ENCODE measurements at regions not wholly inside any gene's neighbourhood (a gene's known extent, or its start where the extent isn't known, plus 50 kb on each side); places are given as distances from the start of the nearest gene placed in this dataset.

DNA sequence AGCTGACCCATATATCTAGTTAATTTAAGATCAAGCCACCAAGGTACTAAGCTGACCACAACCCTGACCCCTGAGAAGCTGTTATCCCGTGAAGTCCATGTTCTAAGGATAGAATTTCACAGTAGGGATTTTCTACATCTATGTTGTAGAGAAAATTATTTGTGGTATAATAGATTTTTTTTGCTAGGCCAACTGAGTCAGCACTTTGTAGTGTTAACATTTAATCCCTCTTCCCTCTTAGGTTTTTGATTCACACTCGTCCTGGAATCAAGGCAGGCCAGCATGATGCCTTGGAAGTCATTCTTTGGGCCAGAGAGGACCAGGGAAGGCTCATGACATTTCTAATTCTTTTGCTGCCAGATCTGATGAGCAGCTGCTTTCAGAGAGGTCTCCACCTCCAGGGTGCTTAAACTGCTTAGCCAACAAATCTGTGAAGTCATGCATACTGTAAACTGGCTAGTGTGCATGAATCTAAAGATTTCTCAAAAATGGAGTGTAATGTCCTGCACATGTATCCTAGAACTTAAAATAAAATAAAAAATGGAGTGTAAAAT lies 102.5 kb downstream of the RBM43 start:
- peaks cover 0 to 5% (median 2%) of the 10 kb centered on the region in 4 donors for H3K27me3 ChIP-seq (ENCODE audit: control insufficient read depth in 4 of 4, insufficient read depth in 4 of 4, low read length in 3 of 4)
- 63% methylated on average over 2 of the region's 2 CpGs for WGBS
- TF ChIP-seq RAD21 (IDR thresholded peaks at IDR 0.05) (no peak), FOXA1 (IDR thresholded peaks at IDR 0.05) (no peak), EGR1 (IDR thresholded peaks at IDR 0.05; ENCODE audit: low read depth in 2 of 2) (no peak), RXRA (IDR thresholded peaks at IDR 0.05) (no peak), NR2F2 (IDR thresholded peaks at IDR 0.05) (no peak), YY1 (IDR thresholded peaks at IDR 0.05) (no peak), TAF1 (conservative IDR thresholded peaks at IDR 0.05) (no peak), HNF4G (IDR thresholded peaks at IDR 0.05) (no peak)
- TF ChIP-seq, protein P1, sequence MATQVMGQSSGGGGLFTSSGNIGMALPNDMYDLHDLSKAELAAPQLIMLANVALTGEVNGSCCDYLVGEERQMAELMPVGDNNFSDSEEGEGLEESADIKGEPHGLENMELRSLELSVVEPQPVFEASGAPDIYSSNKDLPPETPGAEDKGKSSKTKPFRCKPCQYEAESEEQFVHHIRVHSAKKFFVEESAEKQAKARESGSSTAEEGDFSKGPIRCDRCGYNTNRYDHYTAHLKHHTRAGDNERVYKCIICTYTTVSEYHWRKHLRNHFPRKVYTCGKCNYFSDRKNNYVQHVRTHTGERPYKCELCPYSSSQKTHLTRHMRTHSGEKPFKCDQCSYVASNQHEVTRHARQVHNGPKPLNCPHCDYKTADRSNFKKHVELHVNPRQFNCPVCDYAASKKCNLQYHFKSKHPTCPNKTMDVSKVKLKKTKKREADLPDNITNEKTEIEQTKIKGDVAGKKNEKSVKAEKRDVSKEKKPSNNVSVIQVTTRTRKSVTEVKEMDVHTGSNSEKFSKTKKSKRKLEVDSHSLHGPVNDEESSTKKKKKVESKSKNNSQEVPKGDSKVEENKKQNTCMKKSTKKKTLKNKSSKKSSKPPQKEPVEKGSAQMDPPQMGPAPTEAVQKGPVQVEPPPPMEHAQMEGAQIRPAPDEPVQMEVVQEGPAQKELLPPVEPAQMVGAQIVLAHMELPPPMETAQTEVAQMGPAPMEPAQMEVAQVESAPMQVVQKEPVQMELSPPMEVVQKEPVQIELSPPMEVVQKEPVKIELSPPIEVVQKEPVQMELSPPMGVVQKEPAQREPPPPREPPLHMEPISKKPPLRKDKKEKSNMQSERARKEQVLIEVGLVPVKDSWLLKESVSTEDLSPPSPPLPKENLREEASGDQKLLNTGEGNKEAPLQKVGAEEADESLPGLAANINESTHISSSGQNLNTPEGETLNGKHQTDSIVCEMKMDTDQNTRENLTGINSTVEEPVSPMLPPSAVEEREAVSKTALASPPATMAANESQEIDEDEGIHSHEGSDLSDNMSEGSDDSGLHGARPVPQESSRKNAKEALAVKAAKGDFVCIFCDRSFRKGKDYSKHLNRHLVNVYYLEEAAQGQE (IDR thresholded peaks at IDR 0.05), result no peak
- no peaks in the 10 kb centered on the region for H3K4me1 ChIP-seq (ENCODE audit: control insufficient read depth in 4 of 4, insufficient read depth in 4 of 4, low read length in 3 of 4)
- H3K9me3 ChIP-seq (ENCODE audit: control insufficient read depth in 4 of 4, low read length in 3 of 4), result no peaks in the 10 kb centered on the region
- no peak overlapping the region for H3K9ac ChIP-seq (ENCODE audit: low read depth in 1 of 2, low read length in 2 of 2)
- no peaks in the 10 kb centered on the region for H3K36me3 ChIP-seq (ENCODE audit: control insufficient read depth in 4 of 4, insufficient read depth in 3 of 4, low read depth in 1 of 4, low read length in 3 of 4)
- DNase-seq (ENCODE audit: low spot score), result no peak
- no peak overlapping the region for H3K4me3 ChIP-seq (ENCODE audit: low read depth in 1 of 3, low read length in 3 of 3)
- no peak overlapping the region for H3K27ac ChIP-seq (ENCODE audit: low read depth in 1 of 2, low read length in 2 of 2)

DNA sequence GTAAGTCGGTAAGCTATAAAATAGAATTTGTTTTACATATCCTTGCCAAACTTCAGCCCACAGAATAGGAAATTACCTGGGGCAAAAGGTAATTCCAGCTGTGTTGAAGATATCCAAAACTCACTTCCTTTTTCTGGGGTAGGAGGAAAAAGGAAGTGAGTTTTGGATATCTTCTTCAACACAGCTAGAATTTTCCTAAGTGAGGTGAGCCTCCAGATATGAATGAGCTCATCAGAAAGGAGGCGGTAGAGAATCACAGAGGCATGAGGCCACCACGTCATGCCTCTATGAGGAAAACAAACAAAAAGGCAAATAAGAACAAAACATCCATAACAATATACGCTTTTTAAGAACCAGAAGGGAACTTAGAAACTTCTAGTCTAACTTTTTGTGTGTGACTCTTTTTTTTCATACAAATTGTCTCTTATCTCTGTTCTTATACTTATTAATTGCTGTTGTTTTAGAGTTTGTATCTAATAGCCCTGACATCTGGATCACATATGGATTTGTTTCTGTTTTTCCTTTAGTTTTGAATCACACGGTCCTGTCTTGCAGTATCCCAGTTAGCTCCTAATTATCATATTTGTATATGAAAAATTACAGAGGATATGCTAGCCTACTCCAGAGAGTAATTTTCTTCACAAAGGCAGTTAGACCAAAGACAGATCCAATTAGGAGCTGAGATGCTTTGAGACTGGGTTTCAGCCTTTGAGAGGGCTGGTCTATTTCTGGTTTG lies 104.5 kb downstream of the RBM43 start:
- TF ChIP-seq, protein P2, sequence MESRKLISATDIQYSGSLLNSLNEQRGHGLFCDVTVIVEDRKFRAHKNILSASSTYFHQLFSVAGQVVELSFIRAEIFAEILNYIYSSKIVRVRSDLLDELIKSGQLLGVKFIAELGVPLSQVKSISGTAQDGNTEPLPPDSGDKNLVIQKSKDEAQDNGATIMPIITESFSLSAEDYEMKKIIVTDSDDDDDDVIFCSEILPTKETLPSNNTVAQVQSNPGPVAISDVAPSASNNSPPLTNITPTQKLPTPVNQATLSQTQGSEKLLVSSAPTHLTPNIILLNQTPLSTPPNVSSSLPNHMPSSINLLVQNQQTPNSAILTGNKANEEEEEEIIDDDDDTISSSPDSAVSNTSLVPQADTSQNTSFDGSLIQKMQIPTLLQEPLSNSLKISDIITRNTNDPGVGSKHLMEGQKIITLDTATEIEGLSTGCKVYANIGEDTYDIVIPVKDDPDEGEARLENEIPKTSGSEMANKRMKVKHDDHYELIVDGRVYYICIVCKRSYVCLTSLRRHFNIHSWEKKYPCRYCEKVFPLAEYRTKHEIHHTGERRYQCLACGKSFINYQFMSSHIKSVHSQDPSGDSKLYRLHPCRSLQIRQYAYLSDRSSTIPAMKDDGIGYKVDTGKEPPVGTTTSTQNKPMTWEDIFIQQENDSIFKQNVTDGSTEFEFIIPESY (IDR thresholded peaks at IDR 0.05), result no peak
- no peak for TF ChIP-seq TAF1 (conservative IDR thresholded peaks at IDR 0.05)
- TF ChIP-seq, protein P3, sequence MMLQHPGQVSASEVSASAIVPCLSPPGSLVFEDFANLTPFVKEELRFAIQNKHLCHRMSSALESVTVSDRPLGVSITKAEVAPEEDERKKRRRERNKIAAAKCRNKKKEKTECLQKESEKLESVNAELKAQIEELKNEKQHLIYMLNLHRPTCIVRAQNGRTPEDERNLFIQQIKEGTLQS (IDR thresholded peaks at IDR 0.05), result no peak
- 75% methylated on average over 5 of the region's 5 CpGs for WGBS

DNA sequence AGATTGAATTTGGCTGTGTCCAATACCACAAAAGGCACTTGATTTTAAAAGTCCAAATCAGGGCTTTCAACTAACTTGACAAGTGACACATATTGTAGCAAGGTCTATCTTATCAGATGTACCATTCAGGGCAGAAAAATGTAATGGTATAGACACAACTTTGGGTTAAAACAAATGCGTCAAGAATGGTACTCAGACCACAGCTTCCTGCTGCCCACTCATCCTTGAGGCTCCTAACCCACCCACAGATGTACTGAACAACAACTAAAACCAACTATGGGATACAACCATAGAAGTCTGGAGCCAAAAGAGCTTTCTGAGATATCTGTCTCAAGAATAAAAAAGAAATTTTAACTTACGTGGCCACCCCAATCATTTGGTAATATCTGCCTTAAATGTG lies 105.2 kb downstream of the RBM43 start:
- H3K27me3 ChIP-seq (ENCODE audit: control insufficient read depth in 4 of 4, insufficient read depth in 4 of 4, low read length in 3 of 4), result peaks cover 0 to 1% (median under 1%) of the 10 kb centered on the region in 4 donors
- H3K4me3 ChIP-seq (ENCODE audit: low read depth in 1 of 3, low read length in 3 of 3), result no peak overlapping the region
- no peak overlapping the region for H3K9ac ChIP-seq (ENCODE audit: low read depth in 1 of 2, low read length in 2 of 2)
- no peak for DNase-seq (ENCODE audit: low spot score)
- H3K27ac ChIP-seq (ENCODE audit: low read depth in 1 of 2, low read length in 2 of 2), result no peak overlapping the region
- no peaks in the 10 kb centered on the region for H3K4me1 ChIP-seq (ENCODE audit: control insufficient read depth in 4 of 4, insufficient read depth in 4 of 4, low read length in 3 of 4)
- H3K9me3 ChIP-seq (ENCODE audit: control insufficient read depth in 4 of 4, low read length in 3 of 4), result no peaks in the 10 kb centered on the region
- no peaks in the 10 kb centered on the region for H3K36me3 ChIP-seq (ENCODE audit: control insufficient read depth in 4 of 4, insufficient read depth in 3 of 4, low read depth in 1 of 4, low read length in 3 of 4)
- WGBS, result 66% methylated on average over 2 of the region's 2 CpGs
- no peak for TF ChIP-seq HNF4G (IDR thresholded peaks at IDR 0.05)
- TF ChIP-seq RXRA (IDR thresholded peaks at IDR 0.05), result no peak
- TF ChIP-seq YY1 (IDR thresholded peaks at IDR 0.05), result no peak
- TF ChIP-seq FOXA2 (IDR thresholded peaks at IDR 0.05), result no peak
- TF ChIP-seq, protein P1 (IDR thresholded peaks at IDR 0.05), result no peak
- no peak for TF ChIP-seq FOXA1 (IDR thresholded peaks at IDR 0.05)
- no peak for TF ChIP-seq RAD21 (IDR thresholded peaks at IDR 0.05)
- TF ChIP-seq, protein P2 (IDR thresholded peaks at IDR 0.05), result no peak
- TF ChIP-seq, protein P3 (IDR thresholded peaks at IDR 0.05), result no peak
- no peak for TF ChIP-seq TAF1 (conservative IDR thresholded peaks at IDR 0.05)

More for the DNA sequence above, 104.5 kb downstream of the RBM43 start:
- DNase-seq (ENCODE audit: low spot score), result no peak
- no peaks in the 10 kb centered on the region for H3K9me3 ChIP-seq (ENCODE audit: control insufficient read depth in 4 of 4, low read length in 3 of 4)
- H3K36me3 ChIP-seq (ENCODE audit: control insufficient read depth in 4 of 4, insufficient read depth in 3 of 4, low read depth in 1 of 4, low read length in 3 of 4), result no peaks in the 10 kb centered on the region
- H3K4me1 ChIP-seq (ENCODE audit: control insufficient read depth in 4 of 4, insufficient read depth in 4 of 4, low read length in 3 of 4), result no peaks in the 10 kb centered on the region
- H3K4me3 ChIP-seq (ENCODE audit: low read depth in 1 of 3, low read length in 3 of 3), result no peak overlapping the region
- peaks cover 0 to 5% (median 2%) of the 10 kb centered on the region in 4 donors for H3K27me3 ChIP-seq (ENCODE audit: control insufficient read depth in 4 of 4, insufficient read depth in 4 of 4, low read length in 3 of 4)
- no peak overlapping the region for H3K9ac ChIP-seq (ENCODE audit: low read depth in 1 of 2, low read length in 2 of 2)
- no peak overlapping the region for H3K27ac ChIP-seq (ENCODE audit: low read depth in 1 of 2, low read length in 2 of 2)

Measured in liver (tissue), 7 donors.